HG03280 (cell line): ENCODE measurements at regions not wholly inside any gene's neighbourhood (a gene's known extent, or its start where the extent isn't known, plus 50 kb on each side); places are given as distances from the start of the nearest gene placed in this dataset.
A peak's percentile ranks its signal among the peaks of the same experiment; 100 is the strongest.

Experiments used
- ATAC-seq: cut with Tn5 transposase; IDR thresholded peaks from one replicate; pipeline ENCODE4 v1.9.1; 2021; ENCODE audit warnings: mild to moderate bottlenecking, moderate library complexity; ENCODE audit not compliant: unreplicated experiment

GRCh38 chr2:8388781-8389180, 293.1 kb upstream of the ID2 start:
- ATAC-seq, result no peak

GRCh38 chr2:8389431-8390108, 292.3 kb upstream of the ID2 start:
- ATAC-seq, result no peak

DNA sequence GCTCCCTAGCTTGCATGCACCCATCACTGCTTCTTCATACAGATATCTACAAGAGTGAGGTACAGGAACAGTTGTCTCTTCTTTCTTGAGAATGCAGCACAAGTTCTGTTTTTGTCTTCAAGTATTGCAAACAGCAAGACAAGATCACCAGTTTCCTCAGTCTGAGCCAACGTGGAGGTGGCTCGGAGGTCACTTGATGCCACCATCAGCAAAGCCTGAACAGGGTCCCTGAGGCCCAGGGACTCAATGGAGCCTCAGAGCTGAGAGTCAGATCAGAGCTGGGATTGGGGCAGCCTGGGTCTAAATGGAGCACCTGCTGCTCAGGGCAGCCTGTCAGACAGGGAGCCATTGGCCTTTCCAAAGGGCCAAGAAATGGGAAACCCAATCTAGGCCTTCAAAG, 290.7 kb upstream of the ID2 start:
- ATAC-seq, result no peak

- no peak for ATAC-seq
Measured at GRCh38 chr2:8391584-8391983, 290.3 kb upstream of the ID2 start.

DNA sequence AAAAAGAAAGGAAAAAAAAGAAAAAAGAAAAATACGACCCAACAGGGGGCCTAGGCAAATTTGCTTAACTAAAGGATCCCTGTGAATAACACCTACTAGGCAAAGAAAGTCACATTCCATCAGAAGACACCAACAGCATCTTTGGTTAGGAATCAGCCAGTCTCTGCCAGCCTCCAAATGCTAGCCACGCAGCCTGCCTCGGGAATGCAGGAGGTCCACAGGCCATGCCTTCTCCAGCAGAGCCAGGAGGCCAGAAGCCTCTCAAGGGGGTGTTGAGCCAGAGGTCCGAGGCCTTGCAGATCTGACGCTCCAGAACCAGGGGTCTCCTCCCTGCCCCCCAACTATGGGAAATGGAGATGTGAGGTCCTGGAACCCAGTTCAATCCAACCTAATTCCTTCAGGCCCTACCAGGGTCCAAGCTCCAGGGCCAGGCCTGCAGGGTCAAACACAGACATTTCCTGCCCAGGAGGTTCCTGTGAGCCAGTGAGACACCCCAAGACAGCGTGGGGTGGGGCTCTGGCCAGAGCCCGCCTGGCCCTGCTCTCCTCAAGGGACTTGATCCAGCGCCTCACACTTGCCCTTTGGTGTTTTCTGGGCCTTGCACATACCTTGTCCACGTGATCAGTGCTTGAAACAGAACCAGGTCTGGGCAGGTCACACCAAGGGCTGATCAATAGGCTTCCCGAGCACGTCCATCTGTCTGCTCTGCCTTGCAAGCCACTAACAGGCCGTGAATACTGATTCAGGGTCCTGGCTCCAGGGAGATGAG, 289.6 kb upstream of the ID2 start:
- ATAC-seq, result no peak

DNA sequence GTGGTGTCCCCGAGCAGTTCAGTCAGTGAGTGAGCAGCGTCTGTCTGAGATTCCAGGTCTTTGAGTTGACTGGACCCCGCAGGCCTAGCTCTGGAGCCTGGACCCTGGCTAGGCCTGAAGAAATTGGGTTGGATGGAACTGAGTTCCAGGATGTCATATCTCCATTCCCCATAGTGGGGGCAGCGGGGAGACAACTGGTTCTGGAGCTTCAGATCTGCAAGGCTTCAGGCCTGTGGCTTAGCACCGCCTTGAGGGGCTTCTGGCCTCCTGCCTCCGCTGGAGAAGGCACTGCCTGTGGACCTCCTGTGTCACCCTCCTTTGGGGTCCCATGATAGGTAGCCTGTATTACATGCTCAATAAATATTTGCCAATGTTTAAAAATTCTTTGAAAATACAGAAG, 288.4 kb upstream of the ID2 start:
- no peak for ATAC-seq

- ATAC-seq, result no peak
Measured at GRCh38 chr2:8394131-8394530, 287.7 kb upstream of the ID2 start.

GRCh38 chr2:8394569-8395359, 287.1 kb upstream of the ID2 start:
- no peak for ATAC-seq

DNA sequence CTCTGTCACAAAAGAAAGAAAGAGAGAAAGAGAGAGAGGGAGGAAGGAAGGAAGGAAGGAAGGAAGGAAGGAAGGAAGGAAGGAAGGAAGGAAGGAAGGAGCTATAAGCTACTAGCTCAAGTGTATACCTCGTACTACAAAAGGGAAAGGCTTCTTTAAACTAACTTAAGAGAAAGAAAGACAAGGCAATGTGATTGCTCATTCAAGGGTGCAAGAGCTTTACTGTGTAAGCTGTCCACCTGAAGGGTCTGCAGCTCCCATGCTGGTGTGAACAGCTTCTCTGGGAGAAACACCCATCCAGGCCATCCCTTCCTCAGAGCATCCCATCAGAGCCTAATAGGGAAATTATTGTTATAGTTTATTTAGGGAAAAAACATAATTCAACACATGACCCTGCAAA, 286.1 kb upstream of the ID2 start:
- no peak for ATAC-seq

DNA sequence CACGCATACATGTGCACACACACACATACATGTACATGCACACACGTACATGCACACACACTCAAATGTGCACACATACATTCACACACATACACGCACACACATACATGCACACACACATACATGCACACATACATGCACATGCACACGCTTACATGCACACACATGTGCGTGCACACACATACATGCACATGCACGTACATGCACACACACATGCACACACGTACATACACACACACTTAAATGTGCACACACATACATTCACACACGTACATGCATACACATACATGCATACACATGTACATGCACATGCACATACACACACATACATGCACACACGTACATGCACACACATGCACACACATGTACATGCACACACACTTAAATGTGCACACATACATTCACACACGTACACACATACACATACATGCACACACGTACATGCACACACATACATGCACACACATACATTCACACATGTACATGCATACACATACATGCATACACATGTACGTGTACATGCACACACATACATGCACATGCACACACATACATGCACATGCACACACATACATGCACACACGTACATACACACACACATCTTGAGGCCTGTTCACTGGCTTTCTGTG, 283.7 kb upstream of the ID2 start:
- ATAC-seq, result no peak

GRCh38 chr2:8399731-8400130, 282.1 kb upstream of the ID2 start:
- ATAC-seq, result no peak

GRCh38 chr2:8400196-8400595, 281.7 kb upstream of the ID2 start:
- ATAC-seq, result no peak

DNA sequence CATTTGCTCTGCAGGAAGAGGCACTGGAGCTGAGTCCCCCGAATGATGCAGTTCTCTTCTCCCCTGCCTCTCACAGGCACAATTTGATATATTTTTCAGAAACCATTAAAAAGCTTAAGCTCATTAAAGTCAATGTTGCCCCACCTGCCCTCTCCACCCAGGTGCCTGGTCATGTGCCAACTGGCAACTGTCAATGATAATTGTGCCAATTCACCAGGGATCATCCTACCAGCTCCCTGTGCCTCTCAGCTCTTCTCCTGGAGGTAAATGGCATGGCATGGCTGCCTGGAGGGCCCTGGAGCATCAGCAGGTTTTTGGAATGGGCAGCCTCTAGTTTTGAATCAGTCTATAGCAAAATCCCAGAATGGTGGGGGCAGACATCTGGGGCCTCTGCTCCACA, 279.6 kb upstream of the ID2 start:
- ATAC-seq, result no peak

- no peak for ATAC-seq
Measured at GRCh38 chr2:8403876-8404275, 278.0 kb upstream of the ID2 start.

DNA sequence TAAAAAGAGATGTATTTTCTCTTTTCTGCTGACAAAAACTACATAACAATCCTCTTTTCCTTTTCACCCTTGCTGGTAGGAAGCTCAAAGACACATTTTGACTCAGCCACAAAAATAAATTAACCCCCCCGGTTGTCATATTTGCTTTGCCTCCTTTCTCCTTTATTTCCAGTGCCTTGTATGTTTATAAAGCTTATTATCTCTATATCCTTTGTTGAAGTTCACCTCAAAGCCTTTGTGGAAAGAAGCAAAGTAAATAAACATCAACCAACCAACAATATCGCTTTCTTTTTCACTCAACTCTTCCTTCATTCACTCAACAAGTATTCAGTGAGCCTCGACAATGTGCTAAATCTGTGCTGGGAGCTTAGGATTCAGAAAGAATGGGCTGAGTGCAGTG, 276.5 kb upstream of the ID2 start:
- ATAC-seq, result no peak

- ATAC-seq, result no peak
Measured at GRCh38 chr2:8406271-8406670, 275.6 kb upstream of the ID2 start.

DNA sequence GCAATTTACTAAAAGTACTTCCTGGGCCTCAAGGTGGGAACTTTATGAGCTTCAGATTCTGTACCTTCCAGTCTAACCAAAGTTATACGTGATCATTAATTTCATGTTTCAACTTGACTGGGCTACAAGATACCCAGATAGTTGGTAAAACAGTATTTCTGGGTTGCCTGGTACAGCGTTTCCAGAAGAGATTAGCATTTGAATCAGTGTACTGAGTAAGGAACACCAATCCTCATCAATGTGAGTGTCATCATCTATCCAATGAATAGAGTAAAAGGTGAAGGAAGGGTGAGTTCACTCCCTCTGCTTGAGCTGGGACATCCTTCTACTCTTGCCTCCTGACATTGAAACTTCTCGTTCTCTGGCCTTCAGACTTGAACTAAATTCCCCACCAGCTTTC, 274.5 kb upstream of the ID2 start:
- no peak for ATAC-seq

DNA sequence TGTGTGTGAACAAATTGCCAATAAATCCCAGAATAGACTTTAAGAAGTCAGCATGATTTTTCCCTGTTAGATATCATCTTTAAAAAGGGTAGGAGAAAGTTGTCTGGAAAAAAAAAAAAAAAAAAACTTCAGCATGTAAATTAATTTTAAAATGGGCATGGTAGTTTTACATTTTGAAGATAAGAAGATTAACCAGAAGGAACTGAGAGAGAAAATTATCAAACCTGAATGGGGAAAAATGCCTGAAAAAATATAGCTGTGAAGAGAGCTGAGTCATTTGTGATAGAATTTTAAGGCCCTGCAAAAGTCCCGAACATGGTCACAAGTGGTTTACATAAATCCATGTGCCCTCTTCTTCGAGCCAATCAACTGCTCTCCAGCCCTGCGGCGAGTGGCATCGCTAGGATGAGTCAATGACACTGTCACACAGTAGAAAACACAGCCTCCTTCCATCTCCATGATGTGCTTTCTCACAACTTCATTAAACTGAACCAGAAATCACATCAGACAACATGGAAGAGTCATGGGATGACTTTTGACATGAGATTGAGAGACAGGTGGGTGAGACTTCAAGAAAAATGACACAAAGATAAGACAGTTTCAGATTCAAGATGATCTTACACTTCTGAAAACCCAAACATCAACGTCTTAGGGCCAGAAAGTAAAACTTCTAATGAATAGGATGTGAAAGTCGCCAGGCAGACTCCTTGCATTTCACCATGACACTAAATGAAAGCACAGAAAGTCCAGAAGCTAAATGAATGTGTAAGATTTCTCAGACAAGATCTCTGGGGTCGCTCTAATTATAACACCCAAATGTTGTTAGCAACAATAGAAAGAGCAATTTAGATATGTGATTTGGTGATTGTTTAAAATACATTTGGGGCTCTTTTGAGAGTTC, 273.0 kb upstream of the ID2 start:
- ATAC-seq, result peak; percentile 88

- no peak for ATAC-seq
Measured at GRCh38 chr2:8409461-8410260, 272.2 kb upstream of the ID2 start.

DNA sequence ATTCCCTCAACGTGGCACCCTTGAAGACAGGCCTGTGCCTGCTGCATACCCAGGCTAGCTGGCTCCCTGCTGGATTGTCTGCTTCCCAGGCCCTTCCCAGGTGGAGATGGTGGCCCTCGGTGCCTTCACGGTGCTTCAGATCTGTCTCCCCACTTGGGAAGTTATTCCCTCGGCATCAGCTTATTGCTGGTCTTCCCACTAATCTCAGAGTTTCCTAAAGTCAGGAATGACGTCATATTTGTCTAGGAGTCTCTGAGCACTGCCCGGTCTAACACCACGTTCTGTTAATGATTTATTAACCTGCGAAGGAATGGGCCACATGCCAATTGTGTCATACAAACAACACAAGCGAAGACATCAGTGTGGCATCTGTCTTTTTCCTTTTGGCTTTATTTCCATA, 269.8 kb upstream of the ID2 start:
- no peak for ATAC-seq
